ENCODE measurements at regions not wholly inside any gene's neighbourhood (a gene's known extent, or its start where the extent isn't known, plus 50 kb on each side); places are given as distances from the start of the nearest gene placed in this dataset.

GRCh38 chr3:81859524-81859923, 98.1 kb upstream of the GBE1 start:
- CTCF ChIA-PET, result no interaction called here

GRCh38 chr3:81853431-81853830, 92.0 kb upstream of the GBE1 start:
- CTCF ChIA-PET, result no interaction called here
- TF ChIP-seq CTCF (conservative IDR thresholded peaks at IDR 0.05; ENCODE audit: low read depth), result no peak
- no peak overlapping the region for H3K27ac ChIP-seq
- POLR2A ChIA-PET (ENCODE audit: low non-redundant PET), result no interaction called here
- no peak for DNase-seq (ENCODE audit: low spot score)

More at GRCh38 chr3:81859524-81859923, 98.1 kb upstream of the GBE1 start:
- H3K27ac ChIP-seq, result no peak overlapping the region
- POLR2A ChIA-PET (ENCODE audit: low non-redundant PET), result no interaction called here
- no peak for DNase-seq (ENCODE audit: low spot score)
- TF ChIP-seq CTCF (conservative IDR thresholded peaks at IDR 0.05; ENCODE audit: low read depth), result no peak

GRCh38 chr3:81851176-81851575, 89.7 kb upstream of the GBE1 start:
- POLR2A ChIA-PET (ENCODE audit: low non-redundant PET), result no interaction called here
- CTCF ChIA-PET, result no interaction called here
- TF ChIP-seq CTCF (conservative IDR thresholded peaks at IDR 0.05; ENCODE audit: low read depth), result no peak

GRCh38 chr3:81846988-81847387, 85.5 kb upstream of the GBE1 start:
- no peak for TF ChIP-seq CTCF (conservative IDR thresholded peaks at IDR 0.05; ENCODE audit: low read depth)
- H3K27ac ChIP-seq, result no peak overlapping the region
- CTCF ChIA-PET, result no interaction called here
- no peak for DNase-seq (ENCODE audit: low spot score)
- POLR2A ChIA-PET (ENCODE audit: low non-redundant PET), result no interaction called here

More at GRCh38 chr3:81851176-81851575, 89.7 kb upstream of the GBE1 start:
- no peak overlapping the region for H3K27ac ChIP-seq
- DNase-seq (ENCODE audit: low spot score), result no peak

GRCh38 chr3:81841540-81841939, 80.1 kb upstream of the GBE1 start:
- POLR2A ChIA-PET (ENCODE audit: low non-redundant PET), result interaction anchor here (0.6 kb wide), 1 partner anchor 1682 kb away, joined by 3 read pairs; no protein-coding TSS in a partner anchor
- no peak overlapping the region for H3K27ac ChIP-seq
- no peak for DNase-seq (ENCODE audit: low spot score)
- no peak for TF ChIP-seq CTCF (conservative IDR thresholded peaks at IDR 0.05; ENCODE audit: low read depth)
- CTCF ChIA-PET, result interaction anchor here (0.5 kb wide), 1 partner anchor 50 kb away, joined by 4 read pairs; no protein-coding TSS in a partner anchor

GRCh38 chr3:81839504-81840094, 78.2 kb upstream of the GBE1 start:
- no peak overlapping the region for H3K27ac ChIP-seq
- ChIA-PET POLR2A (ENCODE audit: low non-redundant PET) (no interaction called here), CTCF (no interaction called here)
- TF ChIP-seq CTCF (conservative IDR thresholded peaks at IDR 0.05; ENCODE audit: low read depth), result no peak
- no peak for DNase-seq (ENCODE audit: low spot score)

Measured in RWPE1 (cell line).